ENCODE measurements at regions not wholly inside any gene's neighbourhood (a gene's known extent, or its start where the extent isn't known, plus 50 kb on each side); places are given as distances from the start of the nearest gene placed in this dataset.

- no peaks in the 10 kb centered on the region for H3K4me1 ChIP-seq (ENCODE audit: control insufficient read depth, insufficient read depth, low read length)
- CTCF ChIA-PET: interaction anchor here (0.7 to 2.3 kb wide), 5 partner anchors 12 to 17 kb away, joined by 3 to 18 read pairs (median 7); no protein-coding TSS in a partner anchor
- POLR2A ChIA-PET: no interaction called here
- H3K4me3 ChIP-seq (ENCODE audit: low read depth, low read length): no peak overlapping the region
- no peaks in the 10 kb centered on the region for H3K9me3 ChIP-seq (ENCODE audit: control insufficient read depth, insufficient read depth, low read depth, low read length)
- H3K27ac ChIP-seq (ENCODE audit: extremely low read depth, low read depth, low read length): no peak overlapping the region
- H3K36me3 ChIP-seq (ENCODE audit: control insufficient read depth in 2 of 2, insufficient read depth in 1 of 2, low read length in 2 of 2): no peaks in the 10 kb centered on the region
- 0 out of 2 replicates have a peak, but pooled peaks have one; percentile 57 for TF ChIP-seq MZF1 (tag by site-specific recombination; IDR thresholded peaks at IDR 0.05; ENCODE audit: borderline replicate concordance)
- TF ChIP-seq, protein P1, sequence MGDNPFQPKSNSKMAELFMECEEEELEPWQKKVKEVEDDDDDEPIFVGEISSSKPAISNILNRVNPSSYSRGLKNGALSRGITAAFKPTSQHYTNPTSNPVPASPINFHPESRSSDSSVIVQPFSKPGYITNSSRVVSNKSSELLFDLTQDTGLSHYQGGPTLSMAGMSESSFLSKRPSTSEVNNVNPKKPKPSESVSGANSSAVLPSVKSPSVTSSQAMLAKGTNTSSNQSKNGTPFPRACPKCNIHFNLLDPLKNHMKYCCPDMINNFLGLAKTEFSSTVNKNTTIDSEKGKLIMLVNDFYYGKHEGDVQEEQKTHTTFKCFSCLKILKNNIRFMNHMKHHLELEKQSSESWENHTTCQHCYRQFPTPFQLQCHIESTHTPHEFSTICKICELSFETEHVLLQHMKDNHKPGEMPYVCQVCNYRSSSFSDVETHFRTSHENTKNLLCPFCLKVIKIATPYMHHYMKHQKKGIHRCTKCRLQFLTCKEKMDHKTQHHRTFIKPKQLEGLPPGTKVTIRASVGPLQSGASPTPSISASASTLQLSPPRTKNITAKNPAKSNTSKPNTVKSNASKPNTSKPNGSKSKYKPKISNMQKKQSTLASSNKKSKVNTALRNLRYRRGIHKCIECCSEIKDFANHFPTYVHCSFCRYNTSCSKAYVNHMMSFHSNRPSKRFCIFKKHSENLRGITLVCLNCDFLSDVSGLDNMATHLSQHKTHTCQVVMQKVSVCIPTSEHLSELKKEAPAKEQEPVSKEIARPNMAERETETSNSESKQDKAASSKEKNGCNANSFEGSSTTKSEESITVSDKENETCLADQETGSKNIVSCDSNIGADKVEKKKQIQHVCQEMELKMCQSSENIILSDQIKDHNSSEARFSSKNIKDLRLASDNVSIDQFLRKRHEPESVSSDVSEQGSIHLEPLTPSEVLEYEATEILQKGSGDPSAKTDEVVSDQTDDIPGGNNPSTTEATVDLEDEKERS (tag by site-specific recombination; IDR thresholded peaks at IDR 0.05): no peak
These were observed 254.7 kb downstream of the IPO8 start for GRCh38 chr12:30440826-30441602.

- no peaks in the 10 kb centered on the region for H3K36me3 ChIP-seq (ENCODE audit: control insufficient read depth in 2 of 2, insufficient read depth in 1 of 2, low read length in 2 of 2)
- TF ChIP-seq TCF7L2 (IDR thresholded peaks at IDR 0.05; ENCODE audit: borderline replicate concordance, low read depth, low read length) (no peak), ZNF449 (tag by site-specific recombination; IDR thresholded peaks at IDR 0.05) (no peak), ZNF324 (tag by site-specific recombination; IDR thresholded peaks at IDR 0.05) (no peak)
- TF ChIP-seq, protein P2, sequence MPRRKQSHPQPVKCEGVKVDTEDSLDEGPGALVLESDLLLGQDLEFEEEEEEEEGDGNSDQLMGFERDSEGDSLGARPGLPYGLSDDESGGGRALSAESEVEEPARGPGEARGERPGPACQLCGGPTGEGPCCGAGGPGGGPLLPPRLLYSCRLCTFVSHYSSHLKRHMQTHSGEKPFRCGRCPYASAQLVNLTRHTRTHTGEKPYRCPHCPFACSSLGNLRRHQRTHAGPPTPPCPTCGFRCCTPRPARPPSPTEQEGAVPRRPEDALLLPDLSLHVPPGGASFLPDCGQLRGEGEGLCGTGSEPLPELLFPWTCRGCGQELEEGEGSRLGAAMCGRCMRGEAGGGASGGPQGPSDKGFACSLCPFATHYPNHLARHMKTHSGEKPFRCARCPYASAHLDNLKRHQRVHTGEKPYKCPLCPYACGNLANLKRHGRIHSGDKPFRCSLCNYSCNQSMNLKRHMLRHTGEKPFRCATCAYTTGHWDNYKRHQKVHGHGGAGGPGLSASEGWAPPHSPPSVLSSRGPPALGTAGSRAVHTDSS (tag by site-specific recombination; IDR thresholded peaks at IDR 0.05): no peak
- POLR2A ChIA-PET: no interaction called here
- CTCF ChIA-PET: interaction anchor here (1.4 kb wide), 1 partner anchor 18 kb away, joined by 5 read pairs; no protein-coding TSS in a partner anchor
- H3K4me1 ChIP-seq (ENCODE audit: control insufficient read depth, insufficient read depth, low read length): no peaks in the 10 kb centered on the region
- no peak overlapping the region for H3K4me3 ChIP-seq (ENCODE audit: low read depth, low read length)
- no peak overlapping the region for H3K27ac ChIP-seq (ENCODE audit: extremely low read depth, low read depth, low read length)
- no peaks in the 10 kb centered on the region for H3K9me3 ChIP-seq (ENCODE audit: control insufficient read depth, insufficient read depth, low read depth, low read length)
These were observed 256.5 kb downstream of the IPO8 start for GRCh38 chr12:30439201-30439600.

DNA sequence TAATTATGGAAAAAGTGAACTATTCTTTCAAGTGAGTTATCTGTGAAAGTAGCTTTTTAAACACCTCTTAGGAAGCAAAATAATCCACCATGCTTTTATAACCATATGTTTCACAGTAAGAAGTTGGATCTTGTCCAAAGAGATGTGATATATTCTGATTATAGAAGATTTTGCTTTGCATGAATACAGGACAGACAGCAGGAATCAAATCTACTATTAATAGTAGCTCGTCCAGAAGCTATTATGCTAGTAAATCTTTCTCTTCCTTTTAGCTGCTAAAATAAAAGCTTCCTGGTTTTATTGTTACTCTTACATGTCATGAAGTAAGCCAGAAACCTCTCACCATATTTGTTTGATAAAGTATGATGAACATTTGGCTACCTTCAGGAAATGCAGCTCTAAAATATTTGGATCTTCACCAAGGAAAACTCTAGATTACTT, 257.0 kb downstream of the IPO8 start:
- ChIA-PET POLR2A (no interaction called here), CTCF (interaction anchor here (0.6 to 1.4 kb wide), 2 partner anchors 19 to 1714 kb away, joined by 3 to 5 read pairs; no protein-coding TSS in a partner anchor)
- Histone ChIP-seq H3K4me1 (ENCODE audit: control insufficient read depth, insufficient read depth, low read length) (no peaks in the 10 kb centered on the region), H3K36me3 (ENCODE audit: control insufficient read depth in 2 of 2, insufficient read depth in 1 of 2, low read length in 2 of 2) (no peaks in the 10 kb centered on the region), H3K9me3 (ENCODE audit: control insufficient read depth, insufficient read depth, low read depth, low read length) (no peaks in the 10 kb centered on the region), H3K4me3 (ENCODE audit: low read depth, low read length) (no peak overlapping the region), H3K27ac (ENCODE audit: extremely low read depth, low read depth, low read length) (no peak overlapping the region)
- no peak for TF ChIP-seq ZSCAN18 (tag by site-specific recombination; IDR thresholded peaks at IDR 0.05)

DNA sequence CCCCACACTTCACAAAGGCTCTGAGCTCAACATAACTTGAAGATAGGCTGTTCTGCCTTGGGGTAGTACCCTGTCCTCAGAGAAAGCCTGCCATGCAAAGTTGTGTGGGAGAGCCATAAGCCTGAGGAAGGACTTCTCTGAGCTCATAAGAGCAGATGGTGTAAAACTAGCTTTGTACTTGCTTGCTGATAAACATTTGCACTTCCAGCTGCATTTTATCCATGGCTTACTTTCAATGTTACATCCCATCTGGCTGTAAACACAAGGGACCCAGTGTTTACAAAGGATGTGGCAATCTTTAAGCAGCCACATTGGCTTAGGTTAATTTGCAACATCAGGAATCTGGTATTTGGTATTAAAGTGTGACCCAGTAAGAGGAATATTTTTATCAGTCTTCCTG, 258.1 kb downstream of the IPO8 start:
- Histone ChIP-seq H3K4me1 (ENCODE audit: control insufficient read depth, insufficient read depth, low read length) (no peaks in the 10 kb centered on the region), H3K9me3 (ENCODE audit: control insufficient read depth, insufficient read depth, low read depth, low read length) (no peaks in the 10 kb centered on the region), H3K27ac (ENCODE audit: extremely low read depth, low read depth, low read length) (no peak overlapping the region), H3K36me3 (ENCODE audit: control insufficient read depth in 2 of 2, insufficient read depth in 1 of 2, low read length in 2 of 2) (no peaks in the 10 kb centered on the region), H3K4me3 (ENCODE audit: low read depth, low read length) (no peak overlapping the region)
- ChIA-PET CTCF (interaction anchor here (1.1 kb wide), 1 partner anchor 9 kb away, joined by 3 read pairs; no protein-coding TSS in a partner anchor), POLR2A (no interaction called here)
- no peak for TF ChIP-seq YY1 (tag by site-specific recombination; IDR thresholded peaks at IDR 0.05)

Data from HEK293 (cell line).